Panc1 (cell line): ENCODE measurements at regions not wholly inside any gene's neighbourhood (a gene's known extent, or its start where the extent isn't known, plus 50 kb on each side); places are given as distances from the start of the nearest gene placed in this dataset.

Experiments used
- ATAC-seq: fragments of 200-7000 bp; cut with Tn5 transposase; 2 replicates; pipeline ENCODE4 v1.9.1; 2020; ENCODE audit warnings: mild to moderate bottlenecking, moderate library complexity
- BruUV-seq: library from RNA; stranded (reverse); fragments of 400-500 nt; replicated peaks from 2 replicates; lab custom pipeline; 2021; lab: Mats Ljungman, UMichigan
- CTCF ChIA-PET: fragments of 300-600 bp; sonication (Branson Sonifier 250); formaldehyde crosslinking; loops from one replicate; lab custom pipeline; 2022; ENCODE audit warnings: antibody characterized with exemption; lab: Charles Lee
- POLR2A ChIA-PET: fragments of 300-600 bp; sonication (Branson Sonifier 250); formaldehyde crosslinking; loops from one replicate; lab custom pipeline; 2022; ENCODE audit warnings: antibody characterized with exemption; lab: Charles Lee
- DNase-seq: peaks from one replicate; pipeline ENCODE4 v3.0.0-alpha.2; 2010; ENCODE audit warnings: low read depth, low spot score
- H3K27ac ChIP-seq: 2 replicates; pipeline ENCODE4 v1.5.1; 2011; ENCODE audit warnings: mild to moderate bottlenecking, low read length, inconsistent platforms
- H3K27me3 ChIP-seq: fragments of 200-500 bp; sonication (Bioruptor generic); 2 replicates; pipeline ENCODE4 v1.6.0; 2014; ENCODE audit warnings: low read length, inconsistent platforms; ENCODE audit not compliant: control insufficient read depth, insufficient read depth
- H3K36me3 ChIP-seq: fragments of 200-500 bp; sonication (Bioruptor generic); 2 replicates; pipeline ENCODE4 v1.5.1; 2014; ENCODE audit warnings: inconsistent platforms, mild to moderate bottlenecking, low read length, moderate library complexity; ENCODE audit not compliant: control insufficient read depth, insufficient read depth
- H3K4me1 ChIP-seq: 2 replicates; pipeline ENCODE4 v1.5.1; 2011; ENCODE audit warnings: inconsistent platforms, mild to moderate bottlenecking, low read length, moderate library complexity; ENCODE audit not compliant: control insufficient read depth, insufficient read depth
- H3K4me3 ChIP-seq, 2 experiments: 2 replicates each; pipeline ENCODE4 v1.5.1; 2011 to 2012; ENCODE audit warnings: low read depth in 2 of 2, low read length in 2 of 2, mild to moderate bottlenecking in 2 of 2, inconsistent platforms in 1 of 2, moderate library complexity in 1 of 2
- H3K9me3 ChIP-seq: fragments of 200-500 bp; sonication (Bioruptor generic); 2 replicates; pipeline ENCODE4 v1.5.1; 2014; ENCODE audit warnings: low read depth, mild to moderate bottlenecking, inconsistent platforms, low read length, moderate library complexity; ENCODE audit not compliant: control insufficient read depth, insufficient read depth
- POLR2AphosphoS5 ChIP-seq: IDR thresholded peaks from 2 replicates; pipeline ENCODE4 v1.6.1; 2012; ENCODE audit warnings: mild to moderate bottlenecking, low read depth, low read length, moderate library complexity
- REST ChIP-seq, 2 experiments: IDR thresholded peaks; 2 replicates each; pipeline ENCODE4 v1.6.1; 2011 to 2012; ENCODE audit warnings: low read depth in 2 of 2, control low read depth in 1 of 2, low read length in 1 of 2, mild to moderate bottlenecking in 1 of 2, moderate library complexity in 1 of 2; ENCODE audit not compliant: insufficient read depth in 1 of 2
- SIN3A ChIP-seq: IDR thresholded peaks from 2 replicates; pipeline ENCODE4 v1.6.1; 2012; ENCODE audit warnings: low read depth, mild to moderate bottlenecking, low read length, moderate library complexity, borderline replicate concordance; ENCODE audit not compliant: insufficient read depth
- TCF7L2 ChIP-seq: IDR thresholded peaks from 2 replicates; pipeline ENCODE4 v1.6.1; 2011; ENCODE audit warnings: mild to moderate bottlenecking, low read depth, low read length, inconsistent platforms
- in situ Hi-C: cut with HindIII; loops from 2 replicates; pipeline ENCODE4 v1.10.0; 2016; ENCODE audit warnings: low sequenced_read_pairs, low pct_unique_long_range_greater_than_20kb
- intact Hi-C: fragments of 100-400 bp; cut with micrococcal nuclease; formaldehyde crosslinking; loops from one replicate; pipeline ENCODE4 v1.10.0; 2022; ENCODE audit not compliant: unreplicated experiment
- TF ChIP-seq, protein P1 (sequence below): fragments of 450-650 bp; IDR thresholded peaks from 2 replicates; pipeline ENCODE4 v1.5.1; 2017; ENCODE audit warnings: mild to moderate bottlenecking

DNA sequence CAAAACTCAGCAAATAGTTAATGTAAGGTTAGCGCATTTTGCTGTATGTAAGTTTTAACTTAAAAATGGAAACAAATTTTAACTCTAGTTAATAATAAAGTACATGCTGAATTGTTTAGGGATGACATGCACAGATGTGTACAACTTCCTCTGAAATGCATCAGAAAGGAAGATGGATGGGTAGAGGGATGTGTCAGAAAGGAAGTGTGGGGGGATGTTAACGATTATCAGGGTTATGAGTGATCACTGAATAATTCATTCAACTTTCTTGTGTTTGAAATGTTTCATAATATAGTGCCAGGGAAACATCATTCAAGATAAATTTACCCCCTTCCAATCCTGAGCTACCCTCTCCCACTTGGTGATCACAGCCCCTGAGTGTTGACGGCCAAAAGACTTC lies 87.6 kb downstream of the FOXA2 start:
- in situ Hi-C loops, result no loop called here
- intact Hi-C loops, result no loop called here
- ChIA-PET POLR2A (no interaction called here), CTCF (no interaction called here)
- H3K4me1 ChIP-seq, result no peaks in the 10 kb centered on the region; the same call in 1 of the 2 replicates
- H3K27ac ChIP-seq, result no peak overlapping the region
- ATAC-seq (no peak), DNase-seq (no peak)
- no TSS peak for BruUV-seq
- no peak overlapping the region for H3K4me3 ChIP-seq
- no peaks in the 10 kb centered on the region for H3K36me3 ChIP-seq
- no peak for TF ChIP-seq REST (IDR thresholded peaks at IDR 0.05; ENCODE audit: insufficient read depth in 1 of 2, low read depth in 2 of 2, low read length in 1 of 2)
- TF ChIP-seq, protein P1, sequence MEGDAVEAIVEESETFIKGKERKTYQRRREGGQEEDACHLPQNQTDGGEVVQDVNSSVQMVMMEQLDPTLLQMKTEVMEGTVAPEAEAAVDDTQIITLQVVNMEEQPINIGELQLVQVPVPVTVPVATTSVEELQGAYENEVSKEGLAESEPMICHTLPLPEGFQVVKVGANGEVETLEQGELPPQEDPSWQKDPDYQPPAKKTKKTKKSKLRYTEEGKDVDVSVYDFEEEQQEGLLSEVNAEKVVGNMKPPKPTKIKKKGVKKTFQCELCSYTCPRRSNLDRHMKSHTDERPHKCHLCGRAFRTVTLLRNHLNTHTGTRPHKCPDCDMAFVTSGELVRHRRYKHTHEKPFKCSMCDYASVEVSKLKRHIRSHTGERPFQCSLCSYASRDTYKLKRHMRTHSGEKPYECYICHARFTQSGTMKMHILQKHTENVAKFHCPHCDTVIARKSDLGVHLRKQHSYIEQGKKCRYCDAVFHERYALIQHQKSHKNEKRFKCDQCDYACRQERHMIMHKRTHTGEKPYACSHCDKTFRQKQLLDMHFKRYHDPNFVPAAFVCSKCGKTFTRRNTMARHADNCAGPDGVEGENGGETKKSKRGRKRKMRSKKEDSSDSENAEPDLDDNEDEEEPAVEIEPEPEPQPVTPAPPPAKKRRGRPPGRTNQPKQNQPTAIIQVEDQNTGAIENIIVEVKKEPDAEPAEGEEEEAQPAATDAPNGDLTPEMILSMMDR, result no peak
- no peak for TF ChIP-seq POLR2AphosphoS5
- TF ChIP-seq TCF7L2, result no peak
- no peak for TF ChIP-seq SIN3A
- no peaks in the 10 kb centered on the region for H3K27me3 ChIP-seq
- no peaks in the 10 kb centered on the region for H3K9me3 ChIP-seq

DNA sequence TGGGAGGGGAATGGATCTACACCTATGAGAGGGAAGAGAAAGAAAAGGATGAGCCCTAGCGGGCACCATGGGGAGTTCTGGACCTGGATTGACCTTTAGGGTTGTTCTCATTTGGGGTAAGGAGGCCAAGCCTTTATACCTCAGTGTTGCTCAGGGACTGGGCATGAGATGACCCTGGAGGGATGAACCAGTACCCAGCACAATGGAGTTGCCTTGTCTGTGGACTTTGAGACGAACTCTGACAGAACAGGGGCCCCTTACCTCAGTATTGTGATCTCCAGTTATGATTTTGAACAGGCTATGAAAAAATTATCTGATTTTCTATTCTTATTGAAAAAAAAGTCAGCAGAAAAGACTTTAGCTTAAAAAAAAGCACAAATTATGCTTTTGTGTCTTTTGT lies 88.6 kb downstream of the FOXA2 start:
- TF ChIP-seq REST (IDR thresholded peaks at IDR 0.05; ENCODE audit: insufficient read depth in 1 of 2, low read depth in 2 of 2, low read length in 1 of 2), result no peak
- TF ChIP-seq, protein P1, result no peak
- no peak for TF ChIP-seq POLR2AphosphoS5
- no peak for TF ChIP-seq TCF7L2
- TF ChIP-seq SIN3A, result no peak
- ATAC-seq (no peak), DNase-seq (no peak)
- CTCF ChIA-PET, result no interaction called here
- Histone ChIP-seq H3K36me3 (no peaks in the 10 kb centered on the region), H3K9me3 (no peaks in the 10 kb centered on the region), H3K4me1 (peaks cover under 1% of the 10 kb centered on the region; the same call in 1 of the 2 replicates), H3K27me3 (no peaks in the 10 kb centered on the region), H3K27ac (no peak overlapping the region), H3K4me3 (no peak overlapping the region)
- BruUV-seq, result no TSS peak
- in situ Hi-C loops (no loop called here), intact Hi-C loops (no loop called here)
- POLR2A ChIA-PET, result no interaction called here
